DMS153 treated with DMSO at 0.1 percent for 48 hours (cell line): ENCODE measurements at regions not wholly inside any gene's neighbourhood (a gene's known extent, or its start where the extent isn't known, plus 50 kb on each side); places are given as distances from the start of the nearest gene placed in this dataset.
"Not testable (repeated sequence)": the region's sequence is repeated elsewhere in the genome, so short reads cannot be mapped to it uniquely, and the experiment has no call there.

Experiments
- DNase-seq: peaks from one replicate; lab custom pipeline; 2025; ENCODE audit not compliant: unreplicated experiment; lab: John Stamatoyannopoulos, UW

DNA sequence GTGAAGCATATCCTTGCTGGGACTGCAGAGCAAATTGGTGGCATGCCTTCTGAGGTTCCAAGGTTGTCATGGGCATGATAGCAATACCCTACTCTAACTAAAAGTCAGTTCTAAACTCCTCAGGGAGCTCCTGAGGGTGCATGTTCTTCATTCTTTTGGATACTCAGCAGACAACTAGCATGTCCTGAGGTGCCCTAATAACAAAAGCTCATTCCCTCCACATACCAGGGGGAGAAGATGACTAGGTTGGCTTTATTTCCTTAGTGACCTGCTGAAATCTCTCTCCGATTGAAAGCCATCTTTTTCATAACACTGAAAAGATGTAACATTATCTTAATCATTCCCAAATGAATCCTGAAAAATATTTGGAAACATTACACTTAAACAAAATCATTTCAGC is 188.7 kb upstream of the IGF1 start:
- DNase-seq = no peak

DNA sequence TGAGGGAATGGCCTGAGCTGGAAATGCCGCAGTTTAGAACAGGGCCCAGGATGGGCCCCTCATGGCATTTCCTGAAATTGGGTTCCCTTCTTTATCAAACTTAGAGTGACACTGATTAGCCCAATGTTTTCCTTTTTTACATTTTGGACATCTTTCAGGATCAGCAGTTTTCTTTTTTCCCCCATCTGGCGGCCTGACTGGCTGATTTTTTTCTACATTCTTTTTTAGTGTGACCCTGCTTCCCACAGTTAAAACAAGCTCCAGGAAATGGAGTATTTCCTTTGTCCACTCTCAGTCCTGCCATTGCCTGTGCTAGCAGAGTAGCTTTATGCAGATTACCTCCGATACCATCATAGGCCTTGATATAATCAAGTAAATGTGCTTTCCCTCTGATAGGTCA is 185.8 kb upstream of the IGF1 start:
- not testable (repeated sequence) for DNase-seq

DNA sequence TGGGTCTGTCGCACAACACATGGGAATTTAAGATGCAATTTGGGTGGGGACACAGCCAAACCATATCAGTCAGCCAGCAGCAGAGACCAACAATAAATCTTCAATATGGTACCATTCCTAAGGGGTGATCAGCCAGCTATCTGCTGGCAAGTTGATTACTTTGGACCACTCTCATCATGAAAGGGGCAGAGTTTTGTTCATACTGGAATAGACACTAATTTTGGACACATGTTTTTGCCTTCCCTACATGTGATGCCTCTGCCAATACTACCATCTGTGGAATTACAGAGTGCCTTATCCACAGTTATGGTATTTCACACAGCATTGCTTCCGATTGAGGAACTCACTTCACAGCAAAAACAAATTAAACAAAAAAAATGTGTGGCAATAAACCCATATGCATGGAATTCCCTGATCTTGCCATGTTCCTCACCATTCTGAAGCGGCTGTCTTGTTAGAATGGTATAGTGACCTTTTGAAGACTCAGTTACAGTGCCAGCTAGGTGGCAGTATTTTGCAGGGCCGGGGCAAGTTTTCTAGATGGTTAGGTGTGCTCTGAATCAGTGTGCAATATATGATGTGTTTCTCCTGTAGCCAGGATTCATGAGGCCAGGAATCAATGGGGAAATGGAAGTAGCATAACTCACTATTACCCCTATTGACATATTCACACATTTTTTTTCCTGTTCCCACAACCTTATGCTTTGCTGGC is 179.0 kb upstream of the IGF1 start:
- DNase-seq = no peak

DNA sequence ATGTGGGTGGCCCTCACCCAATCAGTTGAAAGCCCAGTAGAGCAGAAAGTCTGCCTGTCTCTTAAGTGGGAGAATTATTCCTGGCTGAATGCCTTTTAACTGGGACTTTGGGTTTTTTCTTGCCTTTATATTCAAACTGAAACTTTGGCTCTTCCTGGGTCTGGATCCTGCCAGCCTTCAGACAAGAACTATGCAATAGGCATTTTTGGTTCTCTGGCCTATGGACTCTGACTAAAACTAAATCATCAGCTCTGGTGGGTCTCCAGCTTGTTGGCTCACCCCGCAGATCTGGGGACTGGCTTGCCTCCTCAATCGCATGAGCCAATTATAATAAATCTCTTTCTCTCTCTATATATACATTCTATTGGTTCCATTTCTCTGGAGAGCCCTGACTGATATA is 173.0 kb upstream of the IGF1 start:
- DNase-seq = no peak

DNA sequence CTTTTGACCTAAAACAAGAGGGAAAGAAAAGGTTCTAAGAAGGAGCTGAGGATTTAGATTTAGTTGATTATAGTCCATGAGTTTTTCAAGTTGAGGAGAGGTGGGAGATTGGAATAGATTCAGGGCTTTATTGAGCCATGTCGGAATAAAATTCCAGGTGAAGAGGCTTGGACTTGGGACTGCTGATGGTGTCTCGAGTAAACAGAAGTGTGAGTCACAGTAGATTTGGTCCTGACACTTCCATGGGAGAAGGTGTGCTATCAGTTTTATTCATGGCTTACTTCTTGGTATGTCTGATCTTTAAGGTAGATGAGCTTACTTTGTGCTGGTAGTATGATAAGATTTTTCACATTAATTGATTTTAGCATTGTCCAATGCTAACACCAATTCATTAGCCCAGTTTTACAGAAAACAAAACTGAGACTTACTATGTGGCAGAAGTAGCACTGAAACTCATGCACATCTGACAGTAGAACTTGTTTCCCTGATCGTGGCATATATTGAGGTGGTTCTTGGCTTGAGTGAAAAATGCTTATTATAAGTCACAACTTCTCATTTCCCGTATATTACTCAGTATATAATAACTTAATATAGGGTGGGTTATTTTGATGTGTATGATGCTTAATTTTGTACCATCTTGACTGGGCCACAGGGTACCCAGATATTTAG is 172.4 kb upstream of the IGF1 start:
- DNase-seq = no peak

DNA sequence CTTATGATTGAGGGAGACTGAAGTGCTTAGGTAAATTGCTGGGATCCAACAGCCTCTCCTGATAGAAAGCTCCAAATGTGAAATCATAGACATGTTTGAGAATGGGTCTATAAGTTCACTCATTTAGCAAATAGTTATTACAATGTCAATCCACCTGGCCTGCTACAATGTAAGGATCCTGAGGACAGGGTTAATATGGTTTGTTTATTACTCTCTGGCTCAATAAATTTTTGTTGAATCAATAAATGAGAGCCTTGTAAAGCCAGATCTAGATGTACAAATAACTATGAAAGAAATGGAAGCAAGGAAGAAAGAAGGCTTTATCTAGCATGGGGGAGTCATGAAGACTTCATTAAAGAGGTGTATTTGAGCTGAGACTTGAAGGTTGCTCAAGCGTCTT is 165.6 kb upstream of the IGF1 start:
- DNase-seq = no peak

DNA sequence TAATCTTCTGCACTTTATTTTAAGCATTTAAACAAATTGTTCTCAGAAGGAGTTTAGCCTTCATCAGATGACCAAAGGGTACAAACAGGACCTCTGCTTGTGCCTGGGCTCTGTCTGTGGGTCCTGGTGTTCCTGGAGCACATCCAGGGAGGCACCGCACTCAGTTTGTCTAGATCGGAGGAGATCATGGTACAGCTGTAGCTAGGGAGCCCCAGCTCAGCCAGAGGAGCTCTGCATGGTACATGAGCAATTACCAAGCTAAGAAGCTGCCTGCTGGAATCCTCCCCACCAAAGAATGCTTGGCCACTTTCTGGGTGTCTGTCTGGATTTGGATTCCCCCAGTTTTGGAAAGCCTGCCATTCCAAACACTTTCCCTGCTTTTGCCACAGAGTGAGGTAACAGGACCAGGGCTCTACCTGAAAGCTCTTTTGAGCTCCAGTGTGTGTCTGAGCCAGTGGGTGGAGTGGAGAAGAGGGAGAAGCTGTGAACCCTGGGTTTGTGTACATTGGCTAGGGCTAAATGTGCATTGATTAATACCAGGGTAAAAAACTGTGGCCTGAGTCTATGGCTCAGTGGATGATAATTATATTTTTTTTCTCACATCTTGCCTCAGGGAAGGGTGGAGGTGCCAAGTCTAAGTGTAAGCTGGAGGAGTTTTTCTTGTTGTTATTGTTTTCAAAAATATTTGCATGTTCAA is 163.7 kb upstream of the IGF1 start:
- no peak for DNase-seq

DNA sequence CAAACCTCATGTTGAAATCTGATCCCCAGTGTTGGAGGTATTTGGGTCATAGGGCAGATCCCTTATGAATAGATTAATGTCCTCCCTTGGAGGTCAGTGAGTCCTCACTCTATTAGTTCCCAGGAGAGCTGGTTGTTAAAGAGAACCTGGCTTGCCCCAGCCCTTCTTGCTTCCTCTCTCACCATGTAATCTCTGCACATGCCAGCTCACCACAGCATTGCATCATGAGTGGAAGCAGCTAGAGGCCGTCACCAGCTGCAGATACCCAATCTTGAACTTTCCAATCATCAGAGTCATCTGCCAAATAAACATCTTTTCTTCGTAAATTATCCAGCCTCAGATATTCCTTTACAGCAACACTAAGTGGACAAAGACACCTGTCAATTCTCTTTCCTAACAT is 161.8 kb upstream of the IGF1 start:
- DNase-seq = no peak

DNA sequence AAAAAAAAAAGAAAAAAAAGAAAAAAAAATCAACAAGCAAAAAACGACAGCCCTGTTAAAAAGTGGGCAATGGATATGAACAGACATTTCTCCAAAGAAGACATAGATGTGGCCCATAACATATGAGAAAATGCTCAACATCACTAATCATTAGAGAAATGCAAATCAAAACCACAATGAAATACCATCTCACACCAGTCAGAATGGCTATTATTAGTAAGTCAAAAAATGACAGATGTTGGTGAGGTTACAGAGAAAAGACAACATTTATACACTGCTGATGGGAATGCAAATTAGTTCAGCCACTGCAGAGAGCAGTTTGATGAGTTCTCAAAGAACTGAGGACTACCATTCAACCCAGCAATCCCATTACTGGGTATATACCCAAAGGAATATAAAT is 160.3 kb upstream of the IGF1 start:
- DNase-seq = not testable (repeated sequence)

DNA sequence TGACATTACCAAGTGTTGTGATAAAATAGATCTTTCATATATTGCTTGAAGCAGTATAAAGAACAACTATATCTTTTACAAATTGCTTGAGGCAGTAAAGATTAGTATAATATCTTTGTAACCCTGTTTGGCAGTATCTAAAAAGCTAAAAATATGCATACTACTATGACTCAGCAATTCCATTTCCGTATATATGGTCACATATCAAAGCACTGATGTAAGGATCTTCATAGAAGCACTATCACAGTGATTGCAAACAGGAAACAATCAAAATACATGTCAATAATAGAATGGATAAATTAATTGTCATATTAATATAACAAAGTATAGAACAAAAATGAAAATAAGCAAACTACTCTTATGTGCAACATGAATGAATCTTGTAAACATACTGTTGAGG is 158.4 kb upstream of the IGF1 start:
- no peak for DNase-seq

DNA sequence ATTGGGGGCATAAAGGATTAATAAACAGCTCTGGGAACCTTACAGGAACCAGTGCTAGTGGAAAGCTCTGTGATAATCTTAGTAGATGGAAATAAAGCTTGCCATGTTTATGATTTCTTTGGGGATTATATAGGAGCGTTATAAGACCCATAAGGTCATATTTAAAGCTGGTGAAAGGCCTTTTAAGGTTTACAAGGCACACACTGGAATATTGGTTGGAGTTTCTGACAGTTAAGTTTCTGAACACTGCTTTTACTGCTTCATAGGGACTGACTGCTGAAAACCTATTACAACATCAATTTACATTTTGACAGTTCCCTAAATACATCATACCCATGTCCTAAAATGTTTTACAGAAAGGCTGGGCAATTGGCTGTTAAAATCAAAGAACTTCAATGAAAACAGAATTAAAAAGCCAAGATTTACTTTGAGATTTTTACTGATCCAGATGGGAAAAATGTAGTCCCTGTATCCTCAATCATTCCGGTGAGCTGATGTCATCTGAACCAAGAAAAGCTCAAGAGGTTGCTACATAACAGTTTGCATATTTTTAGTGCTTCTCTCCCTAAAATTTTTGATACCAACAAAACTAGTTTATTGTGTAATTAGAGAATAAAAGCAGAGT is 153.7 kb upstream of the IGF1 start:
- no peak for DNase-seq

DNA sequence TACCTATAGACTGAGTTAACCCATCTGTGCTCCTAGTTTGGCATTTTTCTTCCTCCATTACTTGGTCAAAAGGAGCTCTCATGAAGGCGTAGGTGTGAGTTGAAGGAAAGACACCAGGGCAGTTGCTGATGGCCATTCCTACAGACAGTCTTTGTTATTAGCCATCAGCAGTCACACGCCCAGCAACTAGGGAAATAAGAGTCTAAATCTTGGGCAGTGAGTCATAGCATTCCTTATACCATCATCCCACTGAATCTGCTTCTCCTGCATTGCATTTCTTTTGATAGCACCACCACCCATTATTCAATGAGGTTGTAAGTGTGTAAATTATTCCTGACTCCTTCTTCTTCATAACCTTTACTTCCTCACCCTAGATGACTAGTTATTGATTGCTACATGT is 150.9 kb upstream of the IGF1 start:
- no peak for DNase-seq

DNA sequence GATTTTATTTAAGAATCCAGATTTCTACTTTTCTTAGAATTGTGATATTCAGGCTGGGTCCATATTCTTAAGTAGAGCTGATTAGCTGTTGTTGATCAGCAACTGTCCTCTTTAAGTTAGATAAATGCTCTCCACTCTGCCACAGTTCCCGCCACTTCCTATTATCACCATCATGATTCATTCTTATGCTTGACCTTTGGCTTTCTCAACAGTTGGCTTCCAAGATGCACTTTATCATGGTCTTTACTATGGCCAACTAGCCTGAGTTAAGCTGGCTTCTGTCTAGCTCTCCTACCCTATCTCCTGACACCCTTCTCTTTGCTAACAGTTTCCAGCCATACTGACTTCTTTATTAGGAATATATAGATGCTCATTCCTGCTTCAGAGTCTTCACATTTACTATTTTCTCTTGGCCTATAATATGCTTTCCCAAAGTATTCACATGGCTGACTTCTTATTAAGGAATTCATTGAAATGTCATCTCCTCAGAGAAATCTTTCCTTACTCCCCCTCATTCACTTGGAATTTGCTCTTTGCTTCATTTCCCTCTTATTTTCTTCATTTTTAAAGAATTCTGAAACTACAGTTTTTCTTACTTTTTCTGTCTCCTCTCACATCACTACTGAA is 149.0 kb upstream of the IGF1 start:
- DNase-seq = no peak

DNA sequence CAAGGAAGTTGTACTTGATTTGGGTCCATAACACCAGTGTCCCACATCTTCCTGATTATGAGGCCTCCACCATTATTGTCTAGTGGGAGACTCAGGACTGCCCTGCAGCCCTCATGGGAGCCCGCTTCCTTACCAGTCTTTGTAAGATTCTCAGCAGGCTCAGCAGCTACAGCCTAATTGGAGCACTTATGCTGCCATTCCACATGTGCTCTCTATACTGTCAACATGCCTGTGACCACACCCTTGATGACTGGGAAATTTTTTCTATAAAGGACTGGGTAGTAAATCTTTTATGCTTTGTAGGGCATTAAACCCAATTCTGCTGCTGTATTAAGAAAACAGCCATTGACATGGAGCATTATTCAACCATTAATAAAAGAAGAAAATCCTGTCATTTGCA is 145.5 kb upstream of the IGF1 start:
- no peak for DNase-seq

DNA sequence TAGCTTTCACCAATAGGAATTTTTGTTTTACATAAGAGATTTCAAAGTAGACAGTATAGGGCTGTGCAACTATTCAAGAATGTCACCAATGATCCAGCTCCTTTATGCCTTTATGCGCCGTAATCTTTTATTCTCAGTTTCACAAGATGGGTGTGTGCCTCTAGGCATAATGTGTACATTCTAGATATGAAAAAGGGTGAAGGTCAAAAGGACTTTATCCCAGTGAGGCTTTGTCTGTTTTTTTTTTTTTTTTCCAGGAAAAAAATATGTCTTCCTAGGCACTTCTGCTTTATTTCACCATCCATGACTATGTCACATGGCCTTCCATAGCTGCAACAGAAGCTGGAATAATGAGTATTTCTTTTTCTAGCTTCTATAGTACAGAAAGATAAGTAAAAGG is 142.3 kb upstream of the IGF1 start:
- DNase-seq = no peak

DNA sequence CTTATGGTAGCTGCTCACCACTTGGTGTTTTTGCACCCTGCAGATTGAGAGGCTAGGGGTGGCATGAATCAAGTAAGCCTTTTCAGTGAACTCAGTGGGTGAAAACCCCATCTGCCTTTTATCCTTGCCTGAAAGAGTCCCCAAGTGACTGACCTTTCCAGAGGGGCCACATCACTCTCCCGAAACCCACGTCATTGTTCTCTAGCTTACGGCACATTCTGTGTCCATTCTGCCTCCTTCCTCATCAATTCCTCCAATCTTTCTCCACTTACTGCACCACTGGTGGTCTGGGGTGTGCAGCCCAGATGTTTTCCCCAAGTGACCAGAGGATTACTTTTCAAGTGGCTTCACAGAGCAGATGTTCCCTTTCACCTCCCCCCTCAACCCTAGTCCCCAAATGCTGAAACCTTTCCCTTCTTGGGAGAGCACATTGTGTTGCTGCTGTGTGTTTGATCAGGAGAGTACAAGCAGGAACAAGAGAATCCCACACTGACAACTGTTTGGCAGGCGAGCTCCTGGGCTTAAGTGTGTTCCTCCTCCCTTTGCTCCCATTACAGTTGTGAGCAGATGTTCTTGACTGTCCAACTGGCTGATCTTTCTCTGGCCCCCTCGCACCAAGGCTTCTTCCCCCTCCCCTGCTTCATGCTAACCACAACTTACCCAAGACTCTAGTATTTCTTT is 138.0 kb upstream of the IGF1 start:
- no peak for DNase-seq

DNA sequence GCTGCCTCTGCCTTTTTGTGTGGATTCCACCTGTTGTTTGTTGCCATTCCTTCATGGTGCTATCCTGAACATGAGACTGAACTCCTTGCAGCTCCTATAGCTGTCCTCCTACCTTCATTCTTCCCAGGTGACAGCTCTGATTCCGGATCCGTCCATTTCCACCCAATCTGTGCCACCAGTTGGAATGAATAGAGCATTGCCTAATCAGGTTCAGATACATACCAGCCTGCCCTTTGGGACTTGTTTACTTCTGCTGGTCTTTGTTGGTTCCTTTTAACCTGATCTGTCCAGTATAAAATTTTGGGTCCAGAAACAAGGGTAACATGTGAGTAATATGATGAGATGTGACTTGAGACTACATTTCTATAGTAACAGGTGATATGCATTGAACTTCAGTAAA is 136.3 kb upstream of the IGF1 start:
- no peak for DNase-seq

DNA sequence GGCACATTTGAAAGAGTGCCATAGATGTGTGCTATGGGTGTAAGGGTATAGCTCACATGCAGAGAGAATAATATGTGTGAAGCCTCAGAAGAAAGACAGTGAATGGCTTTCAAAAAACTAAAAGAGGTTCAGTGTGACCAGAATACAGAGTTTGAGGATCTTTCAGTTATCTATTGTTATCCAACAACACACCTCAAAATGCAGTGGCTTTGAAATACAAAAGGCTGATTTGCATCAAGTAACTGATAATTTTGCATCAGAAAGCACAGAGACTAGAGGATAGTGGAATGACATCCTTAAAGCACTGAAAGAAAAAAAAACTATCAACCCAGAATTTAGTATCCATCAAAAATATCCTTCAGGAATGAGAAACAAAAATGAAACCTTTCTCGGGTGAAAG is 131.6 kb upstream of the IGF1 start:
- DNase-seq = no peak

DNA sequence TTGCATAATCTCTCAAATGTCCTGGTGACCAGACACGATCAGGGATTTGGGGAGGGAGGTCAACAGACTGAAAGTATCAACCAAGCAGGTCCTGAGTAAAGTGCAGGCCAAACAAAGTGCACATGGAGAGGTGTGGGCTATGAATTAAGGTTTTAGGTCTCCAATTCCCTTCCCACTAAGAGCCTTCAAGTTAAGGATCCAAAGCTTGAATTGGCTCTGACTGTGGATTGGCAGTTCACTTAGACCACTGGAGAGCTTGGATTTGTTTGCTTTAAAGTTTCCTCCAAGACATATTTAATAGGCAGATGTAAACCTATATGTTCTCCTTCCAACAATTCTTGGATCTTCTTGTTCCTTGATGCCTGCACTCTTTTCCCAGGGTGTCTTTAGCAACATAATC is 129.6 kb upstream of the IGF1 start:
- DNase-seq = no peak

DNA sequence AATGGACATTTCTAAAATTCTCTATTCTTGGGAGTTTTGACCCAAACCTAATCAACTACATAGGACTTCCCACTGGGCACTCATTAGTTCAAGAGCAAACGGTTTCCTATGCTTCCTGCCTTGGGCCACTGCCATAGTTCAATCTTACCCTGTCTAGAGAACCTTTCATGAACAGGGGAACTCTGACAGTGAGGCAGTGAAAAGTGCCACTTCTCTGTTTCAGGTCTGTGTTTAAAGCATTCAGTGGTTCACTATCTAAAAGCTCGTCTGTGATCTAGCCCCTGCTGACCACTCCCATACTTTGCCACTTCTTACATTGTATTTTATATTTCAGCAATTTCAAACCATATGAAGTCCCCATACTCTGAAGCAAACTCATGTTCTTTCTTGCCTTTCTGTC is 122.7 kb upstream of the IGF1 start:
- no peak for DNase-seq

DNA sequence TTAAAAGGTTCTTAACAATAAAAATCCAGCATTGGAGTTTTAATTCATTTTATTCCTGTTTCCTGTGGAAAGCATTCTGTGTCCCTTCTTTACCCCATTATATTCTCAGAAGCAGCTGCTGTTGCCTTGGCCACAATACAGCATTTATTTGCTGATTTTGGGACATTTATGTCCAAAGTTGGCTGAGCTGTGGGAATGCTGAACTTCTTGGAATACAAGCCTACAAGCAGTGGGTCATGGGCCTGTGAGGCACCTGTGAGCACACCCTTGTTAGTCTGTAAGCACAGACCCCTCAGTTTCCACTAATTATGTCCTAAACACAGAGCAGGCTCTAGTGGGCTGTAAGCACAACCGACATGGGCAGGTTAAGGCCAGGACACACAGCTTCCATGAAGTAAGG is 122.2 kb upstream of the IGF1 start:
- DNase-seq = no peak
